Endothelial cell of umbilical vein (primary cell): ENCODE measurements at regions not wholly inside any gene's neighbourhood (a gene's known extent, or its start where the extent isn't known, plus 50 kb on each side); places are given as distances from the start of the nearest gene placed in this dataset.
"Not testable (repeated sequence)": the region's sequence is repeated elsewhere in the genome, so short reads cannot be mapped to it uniquely, and the experiment has no call there.

ENCODE experiments used
- BruUV-seq: library from RNA; stranded (reverse); fragments of 400-500 nt; replicated peaks from 2 replicates; lab custom pipeline; 2021; lab: Mats Ljungman, UMichigan
- CTCF ChIA-PET: fragments of 300-600, 350-600 bp; sonication (Branson Sonifier 250); formaldehyde crosslinking; loops from one replicate; lab custom pipeline; 2021; ENCODE audit warnings: antibody characterized with exemption, inconsistent platforms; lab: Charles Lee
- POLR2A ChIA-PET: fragments of 300-600, 350-600 bp; sonication (Branson Sonifier 250); formaldehyde crosslinking; loops from one replicate; lab custom pipeline; 2021; ENCODE audit warnings: antibody characterized with exemption, inconsistent platforms; lab: Charles Lee
- DNase-seq: peaks from one replicate; pipeline ENCODE4 v3.0.0-alpha.2; 2011; ENCODE audit warnings: low read depth, low spot score
- FAIRE-seq: peaks from 2 replicates; lab custom pipeline; 2011; peaks lifted over from hg19 to GRCh38; lab: Jason Lieb, UNC
- H2AFZ ChIP-seq: 2 replicates; pipeline ENCODE4 v1.6.0; 2012; ENCODE audit warnings: low read depth, low read length, control low read depth, inconsistent platforms
- H3K27ac ChIP-seq: 2 replicates; pipeline ENCODE4 v1.5.1; 2011; ENCODE audit warnings: low read depth, mild to moderate bottlenecking, control low read depth, low read length, moderate library complexity; ENCODE audit not compliant: insufficient read depth
- H3K27me3 ChIP-seq, 2 experiments: 2 replicates each; pipeline versions ENCODE4 v1.6.0 to v1.6.1; 2011; ENCODE audit warnings: low read length in 2 of 2, mixed read lengths in 1 of 2; ENCODE audit not compliant: control insufficient read depth in 2 of 2, insufficient read depth in 2 of 2
- H3K36me3 ChIP-seq, 2 experiments: 2 replicates in 1 of 2; 3 replicates in 1 of 2; pipeline ENCODE4 v1.5.1; 2011; ENCODE audit warnings: low read length in 2 of 2, mild to moderate bottlenecking in 1 of 2, moderate library complexity in 1 of 2; ENCODE audit not compliant: control insufficient read depth in 2 of 2, insufficient read depth in 2 of 2; ENCODE audit errors: extremely low read depth in 1 of 2
- H3K4me1 ChIP-seq: 3 replicates; pipeline ENCODE4 v1.5.1; 2011; ENCODE audit warnings: mild to moderate bottlenecking, low read length; ENCODE audit not compliant: control insufficient read depth, insufficient read depth; ENCODE audit errors: extremely low read depth
- H3K4me2 ChIP-seq: 2 replicates; pipeline ENCODE4 v1.6.1; 2011; ENCODE audit warnings: low read length, control low read depth, mixed read lengths; ENCODE audit not compliant: insufficient read depth
- H3K4me3 ChIP-seq, 3 experiments: fragments of 200-600 bp in 1 of 3; sonication (generic), shearing (Covaris generic) in 1 of 3; replicated peaks in 1 of 3; 2 replicates each; pipeline ENCODE4 v1.5.1; 2011 to 2016; ENCODE audit warnings: control low read depth in 3 of 3, low read length in 3 of 3, mild to moderate bottlenecking in 2 of 3, inconsistent platforms in 1 of 3, low read depth in 1 of 3, moderate library complexity in 1 of 3; ENCODE audit not compliant: insufficient read depth in 1 of 3
- H3K79me2 ChIP-seq: 2 replicates; pipeline ENCODE4 v1.6.0; 2012; ENCODE audit warnings: low read length, inconsistent platforms; ENCODE audit not compliant: control insufficient read depth, insufficient read depth
- H3K9ac ChIP-seq: replicated peaks from 2 replicates; pipeline ENCODE3; 2011; ENCODE audit warnings: low read length, control low read depth; ENCODE audit not compliant: insufficient read depth; ENCODE audit errors: extremely low read depth
- H3K9me1 ChIP-seq: replicated peaks from 3 replicates; pipeline ENCODE4 v1.6.0; 2011; ENCODE audit warnings: mild to moderate bottlenecking, low read length; ENCODE audit not compliant: control insufficient read depth, insufficient read depth; ENCODE audit errors: extremely low read depth
- H3K9me3 ChIP-seq: replicated peaks from 2 replicates; pipeline ENCODE4 v1.5.1; 2012; ENCODE audit warnings: low read length, inconsistent platforms; ENCODE audit not compliant: control insufficient read depth, insufficient read depth
- H4K20me1 ChIP-seq: replicated peaks from 2 replicates; pipeline ENCODE3; 2011; ENCODE audit warnings: mild to moderate bottlenecking, low read length; ENCODE audit not compliant: control insufficient read depth, insufficient read depth; ENCODE audit errors: extremely low read depth
- EZH2 ChIP-seq: IDR thresholded peaks from 2 replicates; pipeline ENCODE4 v1.6.1; 2012; ENCODE audit warnings: borderline replicate concordance, low read depth, mild to moderate bottlenecking, moderate library complexity, low read length, inconsistent platforms; ENCODE audit not compliant: severe bottlenecking
- FOS ChIP-seq: IDR thresholded peaks from 2 replicates; pipeline ENCODE4 v1.6.1; 2011; ENCODE audit warnings: mild to moderate bottlenecking, low read length, moderate library complexity, borderline replicate concordance; ENCODE audit not compliant: insufficient read depth
- GATA2 ChIP-seq: IDR thresholded peaks from 2 replicates; pipeline ENCODE4 v1.7.0; 2011; ENCODE audit warnings: low read depth, mild to moderate bottlenecking, moderate library complexity, mixed read lengths, low read length; ENCODE audit not compliant: insufficient read length, insufficient read depth
- JUN ChIP-seq: IDR thresholded peaks from 2 replicates; pipeline ENCODE4 v1.6.1; 2011; ENCODE audit warnings: borderline replicate concordance, low read depth; ENCODE audit not compliant: insufficient read length, insufficient read depth
- MYC ChIP-seq: IDR thresholded peaks from one replicate; pipeline ENCODE4 v1.6.1; 2011; ENCODE audit warnings: mild to moderate bottlenecking, low read depth, low read length
- POLR2A ChIP-seq: IDR thresholded peaks from 2 replicates; pipeline ENCODE4 v1.6.1; 2012; ENCODE audit warnings: low read depth, mild to moderate bottlenecking, control low read depth, low read length
- POLR2AphosphoS5 ChIP-seq: IDR thresholded peaks from 2 replicates; pipeline ENCODE4 v1.6.1; 2012; ENCODE audit warnings: low read depth, mild to moderate bottlenecking, control low read depth, low read length, moderate library complexity; ENCODE audit not compliant: insufficient read depth
- dilution Hi-C: fragments of 300-500 bp; cut with MboI; formaldehyde crosslinking; loops from one replicate; pipeline ENCODE4 v1.15.0; 2019; ENCODE audit warnings: low sequenced_read_pairs; ENCODE audit not compliant: extremely low pct_ligation_motif_present
- intact Hi-C: fragments of 100-400 bp; cut with micrococcal nuclease; formaldehyde crosslinking; loops from one replicate; pipeline ENCODE4 v1.10.0; 2022
- TF ChIP-seq, protein P1 (sequence below): IDR thresholded peaks from 2 replicates; pipeline ENCODE4 v1.6.1; 2011; ENCODE audit not compliant: insufficient read depth, insufficient read length
- TF ChIP-seq, protein P2 (sequence below), 2 donors: IDR thresholded peaks; 1 replicate in 1 of 2; 2 replicates in 1 of 2; pipeline ENCODE4 v1.5.1; 2011; ENCODE audit warnings: low read length in 2 of 2, mild to moderate bottlenecking in 2 of 2, moderate library complexity in 2 of 2, control low read depth in 1 of 2, inconsistent platforms in 1 of 2, low read depth in 1 of 2; ENCODE audit not compliant: insufficient read depth in 1 of 2; ENCODE audit errors: extremely low read depth in 1 of 2

DNA sequence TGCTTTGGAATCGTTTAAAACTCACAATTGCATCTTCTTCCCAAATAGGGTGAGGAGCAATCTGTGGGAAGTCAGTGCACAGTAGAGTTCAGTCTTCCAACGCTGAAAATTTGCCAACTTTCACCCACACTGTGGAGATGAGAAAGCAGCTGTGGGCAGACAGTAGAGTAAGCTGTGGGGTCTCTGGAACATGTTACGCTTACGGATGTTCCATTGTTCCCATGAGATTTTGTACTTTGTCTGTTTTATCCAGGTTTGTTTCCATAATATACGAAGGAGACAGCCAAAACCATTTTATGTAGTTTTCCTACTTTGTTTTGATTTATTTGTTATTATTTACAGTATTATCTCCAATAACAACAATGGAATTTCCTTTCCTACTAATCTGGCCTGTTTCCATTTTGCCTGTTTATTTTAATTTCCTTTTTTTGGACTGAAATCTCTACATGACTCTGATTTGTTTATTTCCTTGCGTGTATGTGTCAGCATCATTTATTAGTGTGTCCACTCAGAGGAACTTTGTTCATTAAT lies 65.1 kb upstream of the RGL1 start:
- Histone ChIP-seq H3K4me1 (peaks cover 4% of the 10 kb centered on the region), H3K27ac (no peak overlapping the region), H3K4me3 (no peak overlapping the region), H3K9ac (no peak overlapping the region), H3K9me3 (no peaks in the 10 kb centered on the region), H4K20me1 (no peaks in the 10 kb centered on the region), H3K27me3 (no peaks in the 10 kb centered on the region), H2AFZ (no peak overlapping the region), H3K9me1 (no peaks in the 10 kb centered on the region), H3K79me2 (no peaks in the 10 kb centered on the region), H3K36me3 (no peaks in the 10 kb centered on the region), H3K4me2 (no peak overlapping the region)
- dilution Hi-C loops (no loop called here), intact Hi-C loops (no loop called here)
- no peak for TF ChIP-seq POLR2A
- no peak for TF ChIP-seq GATA2
- TF ChIP-seq MYC = no peak
- BruUV-seq = no TSS peak
- POLR2A ChIA-PET = no interaction called here
- FAIRE-seq (no peak), DNase-seq (peak; percentile 26)
- CTCF ChIA-PET = no interaction called here

DNA sequence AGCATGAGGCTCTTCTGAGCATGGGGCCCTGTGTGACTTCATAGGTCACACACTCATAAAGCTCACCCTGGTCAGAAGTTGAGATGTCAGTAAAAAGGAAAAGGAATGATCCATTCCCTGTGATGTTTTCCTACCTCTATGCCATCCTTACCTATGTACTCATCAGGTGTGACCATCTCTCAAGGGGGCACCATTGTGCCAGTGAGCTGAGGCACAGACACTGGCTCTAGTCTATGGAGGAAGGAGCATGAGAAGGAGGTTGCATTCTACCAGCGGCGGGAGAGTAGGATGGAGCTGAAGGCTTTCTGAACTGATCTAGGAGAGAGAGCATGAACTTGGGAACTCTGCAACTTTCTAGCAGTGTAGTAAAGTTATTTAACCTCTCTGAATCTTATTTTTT lies 65.8 kb upstream of the RGL1 start:
- POLR2A ChIA-PET = no interaction called here
- Histone ChIP-seq H4K20me1 (no peaks in the 10 kb centered on the region), H2AFZ (no peak overlapping the region), H3K27ac (no peak overlapping the region), H3K9ac (no peak overlapping the region), H3K9me1 (no peaks in the 10 kb centered on the region), H3K4me2 (no peak overlapping the region), H3K4me1 (peaks cover 4% of the 10 kb centered on the region), H3K9me3 (no peaks in the 10 kb centered on the region), H3K79me2 (no peaks in the 10 kb centered on the region), H3K4me3 (no peak overlapping the region), H3K36me3 (no peaks in the 10 kb centered on the region), H3K27me3 (no peaks in the 10 kb centered on the region)
- TF ChIP-seq, protein P1, sequence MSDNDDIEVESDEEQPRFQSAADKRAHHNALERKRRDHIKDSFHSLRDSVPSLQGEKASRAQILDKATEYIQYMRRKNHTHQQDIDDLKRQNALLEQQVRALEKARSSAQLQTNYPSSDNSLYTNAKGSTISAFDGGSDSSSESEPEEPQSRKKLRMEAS = no peak
- TF ChIP-seq, protein P2, sequence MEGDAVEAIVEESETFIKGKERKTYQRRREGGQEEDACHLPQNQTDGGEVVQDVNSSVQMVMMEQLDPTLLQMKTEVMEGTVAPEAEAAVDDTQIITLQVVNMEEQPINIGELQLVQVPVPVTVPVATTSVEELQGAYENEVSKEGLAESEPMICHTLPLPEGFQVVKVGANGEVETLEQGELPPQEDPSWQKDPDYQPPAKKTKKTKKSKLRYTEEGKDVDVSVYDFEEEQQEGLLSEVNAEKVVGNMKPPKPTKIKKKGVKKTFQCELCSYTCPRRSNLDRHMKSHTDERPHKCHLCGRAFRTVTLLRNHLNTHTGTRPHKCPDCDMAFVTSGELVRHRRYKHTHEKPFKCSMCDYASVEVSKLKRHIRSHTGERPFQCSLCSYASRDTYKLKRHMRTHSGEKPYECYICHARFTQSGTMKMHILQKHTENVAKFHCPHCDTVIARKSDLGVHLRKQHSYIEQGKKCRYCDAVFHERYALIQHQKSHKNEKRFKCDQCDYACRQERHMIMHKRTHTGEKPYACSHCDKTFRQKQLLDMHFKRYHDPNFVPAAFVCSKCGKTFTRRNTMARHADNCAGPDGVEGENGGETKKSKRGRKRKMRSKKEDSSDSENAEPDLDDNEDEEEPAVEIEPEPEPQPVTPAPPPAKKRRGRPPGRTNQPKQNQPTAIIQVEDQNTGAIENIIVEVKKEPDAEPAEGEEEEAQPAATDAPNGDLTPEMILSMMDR (IDR thresholded peaks at IDR 0.05; ENCODE audit: extremely low read depth in 1 of 2, insufficient read depth in 1 of 2, low read depth in 1 of 2, low read length in 2 of 2) = no peak
- TF ChIP-seq JUN (no peak), GATA2 (no peak), FOS (no peak), EZH2 (no peak), MYC (no peak), POLR2A (no peak), POLR2AphosphoS5 (no peak)
- dilution Hi-C loops (no loop called here), intact Hi-C loops (no loop called here)
- BruUV-seq = no TSS peak
- FAIRE-seq (no peak), DNase-seq (no peak)
- CTCF ChIA-PET = interaction anchor here (0.7 kb wide), 1 partner anchor 177 kb away, joined by 4 read pairs; no protein-coding TSS in a partner anchor

DNA sequence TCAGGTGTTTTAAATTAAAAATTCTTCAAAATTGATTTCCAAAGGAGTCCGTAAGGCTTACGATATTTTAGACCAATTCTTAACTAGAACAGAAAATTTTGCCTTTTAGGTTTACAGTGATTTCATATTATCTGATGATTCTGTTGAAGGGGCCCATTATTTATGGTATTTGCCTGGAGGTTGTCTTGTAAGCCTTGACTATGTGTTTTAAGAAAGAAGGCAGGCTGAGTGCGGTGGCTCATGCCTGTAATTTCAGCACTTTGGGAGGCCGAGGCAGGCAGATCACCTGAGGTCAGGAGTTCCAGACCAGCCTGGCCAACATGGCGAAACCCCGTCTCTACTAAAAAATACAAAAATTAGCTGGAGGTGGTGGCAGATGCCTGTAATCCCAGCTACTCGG lies 67.0 kb upstream of the RGL1 start:
- intact Hi-C loops, H4K20me1 ChIP-seq, dilution Hi-C loops, H3K79me2 ChIP-seq, H3K4me2 ChIP-seq, BruUV-seq, H3K36me3 ChIP-seq, DNase-seq, H3K27me3 ChIP-seq, H3K4me3 ChIP-seq, FAIRE-seq, H3K4me1 ChIP-seq, H3K9me1 ChIP-seq, H2AFZ ChIP-seq, POLR2A ChIA-PET, H3K9me3 ChIP-seq, H3K27ac ChIP-seq, CTCF ChIA-PET, H3K9ac ChIP-seq: not testable (repeated sequence)
